H7 (cell line): ENCODE measurements at regions not wholly inside any gene's neighbourhood (a gene's known extent, or its start where the extent isn't known, plus 50 kb on each side); places are given as distances from the start of the nearest gene placed in this dataset.

Experiments used
- DNase-seq: peaks from one replicate; pipeline ENCODE4 v3.0.0; 2012
- H3K27me3 ChIP-seq: 2 replicates; pipeline ENCODE4 v1.6.0; 2011; ENCODE audit warnings: mild to moderate bottlenecking, low read length; ENCODE audit not compliant: control insufficient read depth, insufficient read depth
- H3K36me3 ChIP-seq: replicated peaks from 2 replicates; pipeline ENCODE4 v1.5.1; 2011; ENCODE audit warnings: low read length; ENCODE audit not compliant: control insufficient read depth, insufficient read depth
- H3K4me3 ChIP-seq: 2 replicates; pipeline ENCODE4 v1.5.1; 2011; ENCODE audit warnings: low read depth, mild to moderate bottlenecking, control low read depth, low read length, moderate library complexity; ENCODE audit not compliant: insufficient read depth

DNA sequence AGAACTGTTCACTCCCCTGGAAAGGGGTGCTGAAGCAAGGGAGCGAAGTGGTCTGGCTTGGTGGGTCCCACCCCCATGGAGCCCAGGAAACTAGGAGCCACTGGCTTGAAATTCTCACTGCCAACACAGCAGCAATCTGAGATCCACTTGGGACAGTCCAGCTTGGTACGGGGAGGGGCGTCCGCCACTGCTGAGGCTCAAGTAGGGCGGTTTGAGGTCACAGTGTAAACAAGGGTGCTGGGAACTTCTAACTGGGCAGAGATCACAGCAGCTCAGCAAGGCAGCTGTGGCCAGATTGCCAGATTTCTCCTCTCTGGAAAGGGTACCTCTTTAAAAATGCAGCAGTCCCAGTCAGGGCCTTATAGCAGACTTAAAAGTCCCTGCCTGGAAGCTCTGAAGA, 53.9 kb upstream of the GALNTL6 start:
- Histone ChIP-seq H3K36me3 (no peaks in the 10 kb centered on the region), H3K4me3 (no peak overlapping the region), H3K27me3 (no peaks in the 10 kb centered on the region)
- DNase-seq: no peak

DNA sequence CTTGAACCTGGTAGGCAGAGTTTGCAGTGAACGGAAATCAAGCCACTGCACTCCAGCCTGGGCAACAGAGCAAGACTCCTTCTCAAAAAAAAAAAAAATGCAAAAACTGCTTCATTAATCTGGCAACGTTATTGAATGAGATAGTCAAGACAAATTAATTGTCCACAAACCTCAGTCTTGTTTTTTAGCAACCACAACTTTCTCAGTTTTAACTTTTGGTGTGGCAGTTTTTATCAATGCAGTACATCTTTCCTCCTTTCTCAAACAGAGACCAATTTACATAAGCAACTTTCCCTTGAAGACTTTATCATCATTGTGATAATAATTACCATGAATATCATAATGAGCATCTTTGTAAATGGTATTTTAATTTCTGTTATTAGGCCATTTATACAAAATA, 61.7 kb upstream of the GALNTL6 start:
- H3K4me3 ChIP-seq: no peak overlapping the region
- no peak for DNase-seq
- no peaks in the 10 kb centered on the region for H3K27me3 ChIP-seq
- H3K36me3 ChIP-seq: no peaks in the 10 kb centered on the region

DNA sequence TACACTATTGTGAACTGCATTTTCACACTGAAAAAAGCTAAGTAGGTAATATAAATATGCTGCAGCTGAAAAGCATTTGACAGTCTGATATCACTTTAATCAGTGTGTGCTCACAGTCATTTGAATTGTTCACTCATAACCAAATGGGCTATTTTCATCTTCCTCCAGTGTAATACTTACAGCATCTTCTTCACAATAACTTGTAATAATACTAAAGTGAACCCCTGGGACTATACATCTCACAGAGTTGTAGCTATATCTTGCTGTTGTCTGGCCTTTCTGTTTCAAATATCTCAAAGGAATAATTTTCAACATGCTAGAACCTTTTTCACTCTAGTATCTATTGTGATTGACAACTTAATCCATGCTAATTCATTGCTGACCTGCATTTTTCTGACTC, 66.8 kb upstream of the GALNTL6 start:
- Histone ChIP-seq H3K27me3 (no peaks in the 10 kb centered on the region), H3K36me3 (no peaks in the 10 kb centered on the region), H3K4me3 (no peak overlapping the region)
- DNase-seq: no peak

DNA sequence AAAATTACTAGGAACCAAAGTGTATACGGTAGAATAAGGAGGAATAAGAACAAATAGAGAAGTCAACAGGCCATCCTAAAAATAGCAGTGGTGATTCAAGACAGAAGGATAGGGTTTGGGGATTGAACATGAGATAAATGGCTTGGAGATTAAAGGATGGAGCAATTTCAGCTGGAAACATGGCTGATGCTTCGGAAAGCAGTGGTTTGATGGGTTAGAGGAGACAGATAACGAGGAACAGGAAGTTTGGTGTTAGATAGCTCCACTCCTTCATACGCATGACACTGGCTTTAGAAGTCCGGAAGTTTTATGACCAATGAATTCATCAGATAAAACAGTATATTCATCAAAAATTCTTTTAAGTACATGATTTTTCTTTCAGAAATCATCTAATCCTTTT, 70.8 kb upstream of the GALNTL6 start:
- DNase-seq: no peak
- Histone ChIP-seq H3K27me3 (no peaks in the 10 kb centered on the region), H3K36me3 (no peaks in the 10 kb centered on the region), H3K4me3 (no peak overlapping the region)

DNA sequence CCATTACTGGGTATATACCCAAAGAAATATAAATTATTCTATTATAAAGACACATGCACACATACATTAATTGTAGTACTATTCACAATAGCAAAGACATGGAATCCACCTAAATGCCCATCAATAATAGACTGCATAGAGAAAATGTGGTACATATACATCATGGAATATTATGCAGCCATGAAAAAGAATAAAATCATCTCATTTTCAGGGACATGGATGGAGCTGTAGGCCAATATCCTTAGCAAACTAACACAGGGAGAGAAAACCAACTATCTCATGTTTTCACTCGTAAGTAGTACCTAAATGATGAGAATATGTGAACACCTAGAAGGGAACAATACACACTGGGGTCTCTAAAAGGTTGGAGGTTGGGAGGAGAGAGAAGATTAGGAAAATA, 86.0 kb upstream of the GALNTL6 start:
- H3K36me3 ChIP-seq: no peaks in the 10 kb centered on the region
- H3K27me3 ChIP-seq: no peaks in the 10 kb centered on the region
- H3K4me3 ChIP-seq: no peak overlapping the region
- no peak for DNase-seq

DNA sequence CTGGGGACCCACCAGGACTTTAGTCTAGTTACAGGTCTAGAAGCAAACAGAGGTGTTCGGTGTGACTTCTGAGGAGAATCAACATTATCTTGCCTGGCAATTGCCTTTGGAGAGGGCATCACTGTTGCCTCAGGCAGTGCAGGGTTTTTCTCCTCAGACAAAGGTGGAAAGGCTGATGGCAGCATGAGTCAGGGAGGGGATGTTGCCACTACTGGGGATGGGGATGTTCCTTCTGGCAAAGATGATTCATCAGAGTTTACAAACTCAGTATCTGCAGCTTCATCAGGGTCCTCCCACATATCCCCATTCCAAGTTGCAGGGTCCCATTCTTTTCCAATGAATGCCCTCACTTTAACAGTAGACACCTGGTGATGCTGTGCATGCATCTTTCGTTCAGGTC, 91.3 kb upstream of the GALNTL6 start:
- H3K4me3 ChIP-seq: no peak overlapping the region
- DNase-seq: no peak
- H3K36me3 ChIP-seq: no peaks in the 10 kb centered on the region
- no peaks in the 10 kb centered on the region for H3K27me3 ChIP-seq

DNA sequence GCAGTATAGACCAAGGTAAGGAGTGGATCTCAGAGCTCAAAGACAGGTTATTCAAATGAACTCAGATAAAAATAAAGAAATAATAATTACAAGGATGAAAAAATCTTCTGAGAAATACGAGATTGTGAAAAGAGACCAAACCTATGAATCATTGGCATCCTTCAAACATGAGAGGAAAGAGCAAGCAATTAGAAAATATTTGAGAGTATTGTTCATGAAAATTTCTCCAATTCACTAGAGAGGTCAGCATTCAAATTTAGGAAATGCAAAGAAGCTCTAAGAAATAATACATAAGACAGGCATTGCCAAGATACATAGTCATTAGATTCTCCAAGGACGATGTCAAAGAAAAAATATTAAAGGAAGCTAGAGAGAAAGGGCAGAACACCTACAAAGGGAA, 93.5 kb upstream of the GALNTL6 start:
- H3K27me3 ChIP-seq: no peaks in the 10 kb centered on the region
- H3K4me3 ChIP-seq: no peak overlapping the region
- H3K36me3 ChIP-seq: no peaks in the 10 kb centered on the region
- no peak for DNase-seq

DNA sequence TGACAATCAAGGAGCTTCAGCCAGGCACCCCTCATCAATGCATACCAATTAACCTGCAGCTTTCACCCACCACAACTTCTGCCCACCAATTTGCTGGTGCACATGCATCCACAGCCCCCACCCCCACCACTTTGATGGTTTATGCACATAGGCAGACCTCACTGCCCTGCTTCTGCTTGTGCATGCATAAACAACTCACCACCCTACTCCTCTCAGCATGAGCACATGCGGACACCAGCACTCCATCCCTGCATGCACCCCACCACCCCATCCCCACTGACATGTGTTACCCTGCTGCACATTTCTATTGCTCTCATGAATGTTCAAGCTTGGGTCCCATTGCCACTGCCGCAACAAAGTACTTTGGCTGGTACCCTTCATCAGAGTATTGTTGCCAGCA, 94.5 kb upstream of the GALNTL6 start:
- H3K27me3 ChIP-seq: no peaks in the 10 kb centered on the region
- no peak for DNase-seq
- H3K36me3 ChIP-seq: no peaks in the 10 kb centered on the region
- no peak overlapping the region for H3K4me3 ChIP-seq

DNA sequence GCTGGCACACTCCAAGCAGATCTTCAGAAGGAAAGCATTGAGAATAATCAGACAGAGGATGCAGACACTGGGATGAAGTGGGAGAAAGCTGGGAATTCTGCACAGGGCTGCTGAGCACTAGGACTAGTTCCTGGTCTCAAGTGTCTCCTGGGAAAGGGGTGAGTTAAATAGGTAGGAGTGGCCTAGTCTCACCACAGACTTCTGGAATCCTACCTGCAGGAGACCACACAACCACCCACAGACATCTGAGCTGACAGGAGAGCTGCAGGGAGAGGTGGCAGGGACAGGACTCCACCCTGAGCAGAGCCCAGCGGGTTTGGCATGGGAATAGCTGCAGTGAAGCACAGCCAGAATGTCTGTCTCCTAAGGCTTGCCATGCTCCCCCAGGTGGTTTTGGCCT, 95.1 kb upstream of the GALNTL6 start:
- H3K36me3 ChIP-seq: no peaks in the 10 kb centered on the region
- H3K27me3 ChIP-seq: no peaks in the 10 kb centered on the region
- no peak for DNase-seq

DNA sequence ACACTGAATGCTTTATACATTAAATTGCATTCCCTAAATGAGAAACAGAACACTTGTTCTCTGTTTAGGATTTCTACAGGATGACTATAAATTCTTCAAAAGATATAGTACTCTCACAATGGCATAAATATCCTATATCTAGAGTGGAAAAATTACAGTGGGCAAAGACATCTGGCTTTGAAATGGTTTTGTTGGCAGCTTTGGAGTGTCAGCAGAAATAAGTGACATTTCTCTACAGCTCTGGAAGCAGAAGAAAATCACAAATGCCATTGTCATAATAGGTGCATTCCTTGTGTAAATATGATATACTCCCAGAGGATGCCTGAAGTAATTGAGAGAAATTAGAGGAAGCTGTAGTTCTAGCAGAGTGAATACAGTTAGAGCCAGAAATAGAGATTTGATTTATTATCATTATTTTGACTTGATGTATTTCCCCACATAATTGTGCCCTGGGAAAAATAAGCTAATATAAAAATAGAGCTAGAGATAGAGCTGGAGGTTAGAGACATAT, 95.9 kb upstream of the GALNTL6 start:
- DNase-seq: no peak
- Histone ChIP-seq H3K36me3 (no peaks in the 10 kb centered on the region), H3K27me3 (no peaks in the 10 kb centered on the region), H3K4me3 (no peak overlapping the region)

More for the DNA sequence above, 95.1 kb upstream of the GALNTL6 start:
- H3K4me3 ChIP-seq: no peak overlapping the region

DNA sequence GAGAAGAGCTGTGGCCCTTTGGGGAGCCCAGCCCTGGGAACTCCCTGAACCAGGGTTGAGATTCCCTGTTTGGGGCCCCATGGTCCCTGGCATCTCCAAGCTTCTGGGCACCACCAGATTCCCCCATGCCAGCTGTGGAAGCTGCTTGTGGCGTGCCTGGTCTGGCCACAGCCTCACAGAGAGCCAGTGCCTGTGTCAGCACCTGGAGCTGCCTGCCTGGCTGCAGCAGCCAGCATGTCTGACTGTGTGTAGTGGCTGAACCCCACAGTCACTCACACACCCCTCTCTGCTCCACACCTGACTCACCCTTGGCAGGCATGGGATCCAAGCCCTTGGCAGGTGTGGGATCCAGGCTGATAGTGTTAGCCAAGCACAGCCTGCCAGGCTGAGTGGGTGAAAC, 97.2 kb upstream of the GALNTL6 start:
- no peak overlapping the region for H3K4me3 ChIP-seq
- H3K27me3 ChIP-seq: no peaks in the 10 kb centered on the region
- DNase-seq: no peak
- no peaks in the 10 kb centered on the region for H3K36me3 ChIP-seq

DNA sequence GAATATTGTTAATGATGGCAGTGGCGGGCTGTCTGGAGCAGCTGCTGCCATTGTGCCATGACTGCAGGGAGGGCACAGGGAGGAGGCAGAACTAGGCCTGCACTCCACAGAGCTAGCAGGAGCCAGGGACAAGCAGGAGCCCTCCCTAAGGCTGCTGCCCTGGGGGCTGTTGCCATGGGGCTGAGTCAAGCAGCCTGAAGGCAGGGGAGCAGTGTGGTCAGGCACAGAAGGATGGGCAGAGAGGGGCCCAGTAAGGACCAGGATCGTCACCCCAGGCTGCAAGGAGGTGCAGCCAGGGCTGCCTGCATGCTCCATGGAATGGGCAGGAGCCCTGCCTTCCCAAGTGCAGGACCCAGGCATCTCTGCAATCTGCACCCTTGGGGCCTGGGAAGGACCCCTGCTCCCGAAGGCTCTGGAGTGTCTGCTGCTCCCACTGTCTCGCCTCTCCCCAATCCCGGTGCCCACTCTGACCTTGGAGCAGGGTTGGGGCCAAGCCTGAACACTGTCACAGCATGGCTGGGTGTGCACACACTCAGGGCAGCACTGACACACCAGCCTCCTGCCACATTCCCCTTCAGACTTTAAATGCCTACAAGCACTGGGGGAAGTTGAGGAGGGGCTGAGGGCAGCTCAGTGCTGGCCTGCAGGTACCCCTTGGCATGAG, 98.3 kb upstream of the GALNTL6 start:
- no peaks in the 10 kb centered on the region for H3K36me3 ChIP-seq
- DNase-seq: no peak
- H3K4me3 ChIP-seq: no peak overlapping the region
- no peaks in the 10 kb centered on the region for H3K27me3 ChIP-seq

DNA sequence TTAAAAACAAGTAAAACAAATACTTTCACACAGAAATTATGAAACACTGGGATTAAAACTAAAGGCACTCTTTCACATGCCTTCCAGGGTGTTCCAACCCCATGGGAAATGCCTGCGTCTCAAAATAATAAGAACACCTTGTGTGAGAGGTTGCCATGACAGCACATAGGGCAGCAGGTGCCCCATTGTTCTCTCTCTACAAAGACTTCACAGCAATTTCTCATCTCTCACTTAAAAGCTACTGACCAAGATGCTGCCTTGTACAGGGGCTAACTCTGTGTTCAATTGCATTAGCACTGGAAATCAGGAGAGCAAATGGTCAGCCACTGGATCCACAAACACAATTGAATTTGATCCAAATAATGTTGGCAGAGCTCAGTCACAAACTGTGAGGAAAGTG, 102.5 kb upstream of the GALNTL6 start:
- H3K4me3 ChIP-seq: no peak overlapping the region
- no peaks in the 10 kb centered on the region for H3K36me3 ChIP-seq
- no peaks in the 10 kb centered on the region for H3K27me3 ChIP-seq
- DNase-seq: no peak

DNA sequence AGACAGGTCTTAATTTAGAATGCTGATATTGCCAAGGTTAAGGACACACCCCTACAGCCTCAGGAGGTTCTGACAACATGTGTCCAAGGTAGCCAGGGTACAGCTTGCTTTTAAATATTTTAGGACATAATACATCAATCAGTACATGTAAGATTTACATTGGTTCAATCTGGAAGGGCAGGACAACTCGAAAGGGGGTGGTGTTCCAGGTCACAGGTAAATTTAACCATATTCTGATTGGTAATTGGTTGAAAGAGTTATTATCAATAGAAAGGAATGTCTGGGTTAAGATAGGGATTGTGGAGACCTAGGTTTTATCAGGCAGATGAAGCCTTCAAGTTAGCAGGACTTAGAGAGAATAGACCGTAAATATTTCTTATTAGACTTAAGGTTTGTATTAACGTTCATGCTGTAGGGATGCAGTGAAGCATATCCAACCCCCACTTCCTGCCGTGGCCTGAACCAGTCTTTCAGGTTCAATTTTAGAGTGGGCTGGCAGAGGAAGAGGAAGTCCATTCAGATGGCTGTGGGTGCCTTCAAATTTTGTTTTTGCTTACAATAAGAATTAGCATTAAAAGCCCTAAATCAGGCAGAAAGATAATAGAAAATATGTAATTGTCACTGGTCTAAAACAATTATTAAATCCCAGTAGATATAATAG, 136.5 kb upstream of the GALNTL6 start:
- no peaks in the 10 kb centered on the region for H3K27me3 ChIP-seq
- H3K4me3 ChIP-seq: no peak overlapping the region
- no peaks in the 10 kb centered on the region for H3K36me3 ChIP-seq
- DNase-seq: no peak

DNA sequence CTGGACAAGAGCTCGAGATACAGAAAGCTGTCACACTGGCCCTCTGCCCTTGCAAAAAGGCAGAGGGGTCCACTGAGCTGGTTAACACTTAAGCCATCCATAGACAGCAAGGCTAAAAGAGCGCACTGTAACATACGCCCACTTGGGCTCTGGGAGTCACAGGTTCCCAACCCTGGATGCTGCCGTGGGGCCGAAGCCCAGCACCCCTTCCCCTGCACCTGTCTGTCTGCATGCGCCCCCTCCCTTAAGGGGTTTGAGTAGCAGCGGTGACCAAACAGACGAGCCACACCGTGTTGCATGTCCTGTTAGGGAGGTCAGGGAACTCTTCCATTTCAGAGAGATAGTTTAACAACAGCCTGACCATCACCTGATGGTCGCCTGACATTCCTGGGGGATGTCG, 138.4 kb upstream of the GALNTL6 start:
- no peak for DNase-seq
- Histone ChIP-seq H3K36me3 (no peaks in the 10 kb centered on the region), H3K4me3 (no peak overlapping the region), H3K27me3 (no peaks in the 10 kb centered on the region)
